ENCODE measurements at regions not wholly inside any gene's neighbourhood (a gene's known extent, or its start where the extent isn't known, plus 50 kb on each side); places are given as distances from the start of the nearest gene placed in this dataset.

- TF ChIP-seq POLR2A (IDR thresholded peaks at IDR 0.05) (no peak), CTCF (IDR thresholded peaks at IDR 0.05) (no peak), POLR2AphosphoS5 (IDR thresholded peaks at IDR 0.05) (no peak), EP300 (IDR thresholded peaks at IDR 0.05; ENCODE audit: low read depth) (no peak)
Observed at GRCh38 chr5:93809430-93809829, 68.0 kb upstream of the POU5F2 start.

Measured in transverse colon (tissue), 4 donors.